ENCODE measurements at regions not wholly inside any gene's neighbourhood (a gene's known extent, or its start where the extent isn't known, plus 50 kb on each side); places are given as distances from the start of the nearest gene placed in this dataset.

- CTCF ChIA-PET: interaction anchor here (0.6 kb wide), 1 partner anchor 744 kb away, joined by 3 read pairs; no protein-coding TSS in a partner anchor
- DNase-seq (ENCODE audit: extremely low spot score): no peak
- POLR2A ChIA-PET: no interaction called here
- TF ChIP-seq ARNT (IDR thresholded peaks at IDR 0.05) (no peak), BHLHE40 (IDR thresholded peaks at IDR 0.05; ENCODE audit: borderline replicate concordance) (no peak), FOXA1 (IDR thresholded peaks at IDR 0.05) (no peak), NFRKB (IDR thresholded peaks at IDR 0.05) (no peak), FOXK2 (IDR thresholded peaks at IDR 0.05) (no peak), CTBP1 (IDR thresholded peaks at IDR 0.05; ENCODE audit: borderline replicate concordance) (no peak), ELF4 (IDR thresholded peaks at IDR 0.05) (no peak), PKNOX1 (IDR thresholded peaks at IDR 0.05) (no peak), SUZ12 (IDR thresholded peaks at IDR 0.05) (no peak), L3MBTL2 (conservative IDR thresholded peaks at IDR 0.05) (no peak), HDGF (IDR thresholded peaks at IDR 0.05; ENCODE audit: borderline replicate concordance) (no peak), FOXM1 (IDR thresholded peaks at IDR 0.05; ENCODE audit: borderline replicate concordance) (no peak), SP1 (IDR thresholded peaks at IDR 0.05) (no peak), LEF1 (IDR thresholded peaks at IDR 0.05; ENCODE audit: borderline replicate concordance) (no peak), TARDBP (IDR thresholded peaks at IDR 0.05) (no peak), ZNF384 (IDR thresholded peaks at IDR 0.05) (no peak)
These were observed 188.5 kb upstream of the KRR1 start for GRCh38 chr12:75699728-75700496.

GRCh38 chr12:75699251-75699650 is 187.8 kb upstream of the KRR1 start:
- ChIA-PET POLR2A (no interaction called here), CTCF (no interaction called here)
- DNase-seq (ENCODE audit: extremely low spot score): no peak
- no peak for TF ChIP-seq FOXA1 (IDR thresholded peaks at IDR 0.05)
- TF ChIP-seq LEF1 (IDR thresholded peaks at IDR 0.05; ENCODE audit: borderline replicate concordance): no peak
- no peak for TF ChIP-seq L3MBTL2 (conservative IDR thresholded peaks at IDR 0.05)
- TF ChIP-seq BHLHE40 (IDR thresholded peaks at IDR 0.05; ENCODE audit: borderline replicate concordance): no peak
- TF ChIP-seq SP1 (IDR thresholded peaks at IDR 0.05): no peak
- TF ChIP-seq HDGF (IDR thresholded peaks at IDR 0.05; ENCODE audit: borderline replicate concordance): no peak
- TF ChIP-seq ARNT (IDR thresholded peaks at IDR 0.05): no peak
- no peak for TF ChIP-seq SUZ12 (IDR thresholded peaks at IDR 0.05)
- TF ChIP-seq FOXK2 (IDR thresholded peaks at IDR 0.05): no peak
- no peak for TF ChIP-seq TARDBP (IDR thresholded peaks at IDR 0.05)
- TF ChIP-seq CTBP1 (IDR thresholded peaks at IDR 0.05; ENCODE audit: borderline replicate concordance): no peak

- CTCF ChIA-PET: interaction anchor here (0.5 kb wide), 1 partner anchor 336 kb away, joined by 6 read pairs; no protein-coding TSS in a partner anchor
- DNase-seq (ENCODE audit: extremely low spot score): no peak
- POLR2A ChIA-PET: no interaction called here
These were observed 186.6 kb upstream of the KRR1 start for GRCh38 chr12:75698052-75698451.

GRCh38 chr12:75695926-75696325 is 184.5 kb upstream of the KRR1 start:
- ChIA-PET CTCF (interaction anchor here (0.6 kb wide), 1 partner anchor 1633 kb away, joined by 3 read pairs; no protein-coding TSS in a partner anchor), POLR2A (no interaction called here)
- TF ChIP-seq BHLHE40 (IDR thresholded peaks at IDR 0.05; ENCODE audit: borderline replicate concordance): no peak
- TF ChIP-seq ZNF384 (IDR thresholded peaks at IDR 0.05): no peak
- no peak for TF ChIP-seq L3MBTL2 (conservative IDR thresholded peaks at IDR 0.05)
- no peak for TF ChIP-seq LEF1 (IDR thresholded peaks at IDR 0.05; ENCODE audit: borderline replicate concordance)
- no peak for TF ChIP-seq HDGF (IDR thresholded peaks at IDR 0.05; ENCODE audit: borderline replicate concordance)
- no peak for TF ChIP-seq FOXK2 (IDR thresholded peaks at IDR 0.05)
- no peak for TF ChIP-seq PKNOX1 (IDR thresholded peaks at IDR 0.05)
- TF ChIP-seq FOXM1 (IDR thresholded peaks at IDR 0.05; ENCODE audit: borderline replicate concordance): no peak
- TF ChIP-seq NFRKB (IDR thresholded peaks at IDR 0.05): no peak
- TF ChIP-seq TARDBP (IDR thresholded peaks at IDR 0.05): no peak
- TF ChIP-seq FOXA1 (IDR thresholded peaks at IDR 0.05): no peak
- no peak for TF ChIP-seq ELF4 (IDR thresholded peaks at IDR 0.05)
- no peak for TF ChIP-seq SP1 (IDR thresholded peaks at IDR 0.05)
- TF ChIP-seq SUZ12 (IDR thresholded peaks at IDR 0.05): no peak
- no peak for TF ChIP-seq CTBP1 (IDR thresholded peaks at IDR 0.05; ENCODE audit: borderline replicate concordance)
- TF ChIP-seq ARNT (IDR thresholded peaks at IDR 0.05): no peak
- DNase-seq (ENCODE audit: extremely low spot score): no peak

More at GRCh38 chr12:75698052-75698451, 186.6 kb upstream of the KRR1 start:
- no peak for TF ChIP-seq L3MBTL2 (conservative IDR thresholded peaks at IDR 0.05)
- no peak for TF ChIP-seq HDGF (IDR thresholded peaks at IDR 0.05; ENCODE audit: borderline replicate concordance)
- TF ChIP-seq FOXM1 (IDR thresholded peaks at IDR 0.05; ENCODE audit: borderline replicate concordance): no peak
- no peak for TF ChIP-seq LEF1 (IDR thresholded peaks at IDR 0.05; ENCODE audit: borderline replicate concordance)
- no peak for TF ChIP-seq PKNOX1 (IDR thresholded peaks at IDR 0.05)
- TF ChIP-seq TARDBP (IDR thresholded peaks at IDR 0.05): no peak

GRCh38 chr12:75694534-75695268 is 183.3 kb upstream of the KRR1 start:
- ChIA-PET CTCF (no interaction called here), POLR2A (no interaction called here)
- no peak for DNase-seq (ENCODE audit: extremely low spot score)
- no peak for TF ChIP-seq CTBP1 (IDR thresholded peaks at IDR 0.05; ENCODE audit: borderline replicate concordance)
- TF ChIP-seq FOXK2 (IDR thresholded peaks at IDR 0.05): no peak
- no peak for TF ChIP-seq ZNF384 (IDR thresholded peaks at IDR 0.05)
- TF ChIP-seq NFRKB (IDR thresholded peaks at IDR 0.05): no peak
- no peak for TF ChIP-seq TARDBP (IDR thresholded peaks at IDR 0.05)
- TF ChIP-seq HDGF (IDR thresholded peaks at IDR 0.05; ENCODE audit: borderline replicate concordance): no peak
- no peak for TF ChIP-seq SP1 (IDR thresholded peaks at IDR 0.05)
- no peak for TF ChIP-seq SUZ12 (IDR thresholded peaks at IDR 0.05)
- TF ChIP-seq ELF4 (IDR thresholded peaks at IDR 0.05): no peak
- TF ChIP-seq ARNT (IDR thresholded peaks at IDR 0.05): no peak
- TF ChIP-seq PKNOX1 (IDR thresholded peaks at IDR 0.05): no peak
- TF ChIP-seq BHLHE40 (IDR thresholded peaks at IDR 0.05; ENCODE audit: borderline replicate concordance): no peak
- no peak for TF ChIP-seq FOXM1 (IDR thresholded peaks at IDR 0.05; ENCODE audit: borderline replicate concordance)
- no peak for TF ChIP-seq LEF1 (IDR thresholded peaks at IDR 0.05; ENCODE audit: borderline replicate concordance)
- no peak for TF ChIP-seq L3MBTL2 (conservative IDR thresholded peaks at IDR 0.05)
